SHP77 (cell line): ENCODE measurements at regions not wholly inside any gene's neighbourhood (a gene's known extent, or its start where the extent isn't known, plus 50 kb on each side); places are given as distances from the start of the nearest gene placed in this dataset.
A peak's percentile ranks its signal among the peaks of the same experiment; 100 is the strongest.

Experiments
- DNase-seq, 2 experiments: peaks; one replicate each; lab custom pipeline; 2025; lab: John Stamatoyannopoulos, UW

DNA sequence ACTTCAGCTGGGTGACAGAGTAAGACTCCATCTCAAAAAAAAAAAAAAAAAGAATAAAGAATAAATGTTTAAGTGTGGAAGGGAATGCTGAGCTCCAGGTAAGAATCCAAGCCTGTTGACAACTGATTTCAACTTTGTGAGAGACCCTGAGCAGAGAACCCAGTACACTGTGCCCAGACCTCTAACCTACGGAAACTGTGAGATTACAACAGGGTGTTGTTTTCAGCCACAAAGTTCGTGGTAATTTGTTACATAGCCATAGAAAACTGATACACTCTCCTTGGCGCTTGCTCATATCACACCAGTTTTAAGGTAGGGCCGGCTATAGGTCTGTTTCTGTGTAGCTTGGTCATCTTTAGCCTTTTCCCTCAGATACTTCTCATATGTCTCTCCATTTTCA, 98.4 kb upstream of the PAPOLG start:
- DNase-seq = no peak

DNA sequence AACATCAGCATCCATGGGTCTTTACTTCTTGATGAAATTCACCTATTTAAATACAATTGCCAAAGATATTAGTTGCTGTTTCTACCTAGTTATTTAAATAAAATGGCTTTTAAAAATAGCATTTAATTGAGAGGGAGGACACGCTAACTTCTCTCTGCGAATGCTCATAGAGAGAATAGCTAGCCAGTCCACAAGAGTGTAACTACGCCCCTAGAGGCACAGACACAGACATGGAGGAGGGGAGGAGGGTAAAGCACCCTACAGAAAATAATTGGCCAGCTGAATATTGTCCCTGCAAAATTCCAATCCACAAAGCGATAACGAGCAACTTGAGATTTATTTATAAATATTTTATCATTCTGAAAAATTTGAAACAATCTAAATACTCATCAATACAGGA, 97.0 kb upstream of the PAPOLG start:
- DNase-seq = peak in 1 of 2 experiments; percentile 17

DNA sequence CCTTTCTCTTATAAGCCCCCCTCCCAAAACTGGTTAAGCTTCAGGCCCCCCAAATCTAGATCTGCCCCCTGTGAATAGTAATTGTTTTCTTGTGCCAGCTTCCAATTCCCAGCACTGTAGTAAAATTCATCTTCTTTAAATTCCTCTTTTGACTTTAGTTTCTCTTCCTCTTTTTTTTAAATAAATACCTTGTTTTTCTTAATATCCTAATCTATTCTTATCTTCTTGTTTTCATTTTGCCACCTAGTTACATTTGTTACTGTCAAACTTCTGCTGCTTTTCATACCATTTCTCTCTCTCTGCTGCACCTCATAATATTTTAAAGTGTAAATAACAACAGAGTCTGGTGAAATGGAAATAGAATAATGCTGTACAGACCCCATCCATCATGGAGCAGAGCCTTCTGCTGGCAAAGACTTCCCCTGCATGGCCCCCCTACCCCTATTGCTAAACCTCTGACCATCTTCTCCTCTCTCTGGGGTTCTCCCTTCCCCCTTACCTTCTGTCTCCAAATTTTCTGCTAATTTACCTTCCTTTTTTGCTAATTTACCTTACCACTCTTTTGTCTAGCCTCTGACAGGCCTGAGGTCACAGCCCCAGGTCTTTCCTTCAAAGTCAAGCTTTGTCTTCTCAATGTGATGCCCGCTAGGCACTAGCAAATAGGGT, 94.9 kb upstream of the PAPOLG start:
- no peak for DNase-seq

DNA sequence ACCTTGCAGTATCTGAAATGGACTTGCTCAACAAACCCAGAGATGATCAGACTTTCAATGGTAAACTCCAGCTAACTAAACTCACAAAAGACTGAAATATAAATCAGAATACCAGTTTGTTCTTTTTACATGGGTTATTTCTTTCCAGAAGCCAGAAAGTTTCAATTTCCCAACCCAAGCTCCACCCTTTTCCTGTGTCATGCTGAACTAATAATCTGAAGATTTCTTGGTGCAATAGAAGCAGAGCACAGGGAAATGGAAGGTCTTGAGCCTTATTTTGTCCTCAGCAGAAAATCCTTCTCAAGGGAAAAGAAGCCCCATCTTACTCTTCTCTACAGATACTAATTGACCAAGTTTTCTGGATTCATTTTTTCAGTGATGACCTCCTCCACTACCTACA, 93.3 kb upstream of the PAPOLG start:
- DNase-seq = no peak

DNA sequence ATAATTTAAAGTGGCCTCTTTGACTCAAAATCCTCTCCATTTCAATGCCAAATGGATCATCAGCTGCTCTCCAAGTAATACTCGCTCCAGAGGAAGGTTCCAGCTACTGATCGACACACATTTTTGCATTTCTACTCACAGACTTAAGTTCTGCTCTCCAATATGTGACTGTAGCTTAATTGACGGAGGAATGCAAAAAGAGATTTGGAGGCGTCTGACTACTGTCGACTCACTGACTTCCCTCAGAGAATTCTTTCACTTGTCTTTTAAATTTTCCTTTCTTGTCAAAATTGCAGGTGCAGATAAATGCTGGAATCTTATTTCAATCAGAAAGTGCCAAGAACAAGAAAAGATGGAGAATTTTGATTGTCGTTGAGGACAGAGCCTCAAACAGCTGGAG, 84.1 kb upstream of the PAPOLG start:
- no peak for DNase-seq

DNA sequence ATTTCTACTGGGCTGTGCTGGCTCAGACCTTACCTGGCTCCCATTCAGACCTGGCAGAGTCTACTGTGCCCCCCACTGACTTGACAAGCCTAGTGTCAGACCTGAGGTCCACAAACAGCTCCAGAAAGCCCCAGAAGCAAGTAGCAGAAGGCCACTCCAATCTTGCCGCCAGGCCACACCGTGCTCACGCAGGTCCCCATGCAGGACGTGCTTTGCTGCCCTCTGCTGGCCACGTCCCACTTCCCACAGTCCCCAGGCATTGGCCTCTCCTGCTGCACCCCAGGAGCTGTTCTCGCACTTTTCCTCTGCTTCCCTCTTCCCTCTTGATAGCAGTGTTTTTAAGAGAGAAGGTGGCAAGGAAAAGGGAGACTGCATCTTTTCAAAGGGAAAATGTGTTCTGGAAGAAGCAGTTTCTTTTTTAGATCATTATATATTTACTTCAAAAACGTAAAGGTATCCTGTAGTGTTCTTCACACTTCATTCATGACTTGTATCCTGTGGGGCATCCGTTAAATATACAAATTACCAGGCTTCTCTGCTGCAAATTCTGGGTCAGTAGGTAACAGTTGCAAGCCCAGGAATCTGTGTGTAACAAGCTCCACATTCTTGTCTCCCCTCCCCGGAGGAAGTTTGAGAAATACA, 81.4 kb upstream of the PAPOLG start:
- peak; percentile 82 to 84 for DNase-seq

DNA sequence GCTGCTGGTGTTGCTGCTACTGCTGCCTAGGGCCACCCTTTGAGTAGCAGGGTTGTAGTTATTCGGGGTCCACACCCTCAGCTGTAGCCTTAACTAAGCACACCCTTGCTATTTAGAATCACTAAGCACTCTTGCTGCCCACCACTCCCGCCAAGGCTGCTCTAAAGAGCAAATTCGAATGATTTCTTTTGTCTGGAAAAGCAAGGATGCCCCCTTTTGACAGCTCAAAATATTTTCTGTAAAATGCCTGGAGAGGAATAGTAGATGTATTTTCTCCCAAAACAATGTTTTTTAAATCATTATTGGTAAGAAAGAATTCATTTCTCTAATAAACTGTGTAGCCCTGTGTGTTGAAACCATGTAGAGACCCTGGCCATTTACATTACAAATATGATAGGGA, 80.8 kb upstream of the PAPOLG start:
- no peak for DNase-seq

DNA sequence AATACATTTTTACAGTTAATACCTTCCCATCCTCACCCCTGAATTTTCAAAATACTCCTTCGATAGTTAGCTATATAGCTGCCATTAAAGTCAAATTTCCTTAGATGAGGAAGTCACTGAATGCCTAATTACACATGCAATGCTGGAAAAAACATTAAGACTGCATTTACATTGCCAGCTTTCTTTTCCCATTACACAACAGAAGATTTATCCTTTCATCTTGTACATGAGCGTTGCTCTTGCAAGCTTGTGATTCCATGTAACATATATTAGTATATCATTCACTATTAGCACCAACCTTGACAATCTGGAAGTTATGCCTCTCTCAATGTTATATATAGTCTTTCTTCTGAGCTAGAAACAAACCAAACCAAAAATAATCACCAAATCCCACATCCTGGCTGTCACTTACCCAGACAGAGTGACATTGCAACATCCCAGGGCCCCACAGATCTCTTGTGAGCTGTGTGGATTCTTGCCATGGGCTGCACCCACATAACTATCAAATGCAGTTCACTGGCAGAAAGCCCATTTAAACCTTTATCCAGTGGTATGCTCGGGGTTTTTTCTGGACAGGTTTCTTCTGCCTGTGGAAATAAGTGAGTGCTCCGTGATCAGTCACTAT, 79.2 kb upstream of the PAPOLG start:
- DNase-seq = no peak

DNA sequence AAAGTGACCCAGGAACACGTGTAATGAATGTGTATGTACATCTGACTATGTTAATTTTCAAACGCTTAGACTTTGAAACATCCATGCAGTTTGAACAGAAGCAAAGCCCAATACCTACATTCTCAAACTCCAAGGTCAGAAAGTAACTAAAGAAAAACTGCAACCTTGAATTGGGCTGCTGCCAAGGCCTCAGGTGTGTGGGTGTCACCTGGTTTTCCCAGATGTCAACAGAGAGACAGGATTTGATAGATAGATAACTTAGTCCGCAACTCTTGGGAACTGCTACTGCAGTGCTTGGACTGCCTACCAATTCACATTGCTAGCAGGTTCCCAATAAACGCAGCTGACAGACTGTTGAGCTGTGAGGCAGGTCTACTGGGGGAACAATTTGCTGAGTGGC, 78.7 kb upstream of the PAPOLG start:
- DNase-seq = no peak

DNA sequence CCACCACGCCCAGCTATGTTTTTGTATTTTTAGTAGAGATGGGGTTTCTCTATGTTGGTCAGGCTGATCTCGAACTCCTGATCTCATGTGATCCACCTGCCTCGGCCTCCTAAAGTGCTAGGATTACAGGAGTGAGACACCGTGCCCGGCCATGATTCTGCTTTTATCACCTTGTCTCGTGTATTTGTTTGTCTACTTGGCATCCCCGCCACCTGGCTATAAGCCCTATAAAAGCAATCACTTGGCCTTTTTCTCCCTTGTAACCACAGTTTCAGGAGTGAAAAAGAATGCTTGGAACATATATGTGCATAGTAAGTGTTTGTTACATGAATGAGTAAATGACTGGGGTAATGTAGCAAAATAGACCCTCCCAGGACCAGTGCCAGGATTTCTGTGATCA, 77.5 kb upstream of the PAPOLG start:
- no peak for DNase-seq

DNA sequence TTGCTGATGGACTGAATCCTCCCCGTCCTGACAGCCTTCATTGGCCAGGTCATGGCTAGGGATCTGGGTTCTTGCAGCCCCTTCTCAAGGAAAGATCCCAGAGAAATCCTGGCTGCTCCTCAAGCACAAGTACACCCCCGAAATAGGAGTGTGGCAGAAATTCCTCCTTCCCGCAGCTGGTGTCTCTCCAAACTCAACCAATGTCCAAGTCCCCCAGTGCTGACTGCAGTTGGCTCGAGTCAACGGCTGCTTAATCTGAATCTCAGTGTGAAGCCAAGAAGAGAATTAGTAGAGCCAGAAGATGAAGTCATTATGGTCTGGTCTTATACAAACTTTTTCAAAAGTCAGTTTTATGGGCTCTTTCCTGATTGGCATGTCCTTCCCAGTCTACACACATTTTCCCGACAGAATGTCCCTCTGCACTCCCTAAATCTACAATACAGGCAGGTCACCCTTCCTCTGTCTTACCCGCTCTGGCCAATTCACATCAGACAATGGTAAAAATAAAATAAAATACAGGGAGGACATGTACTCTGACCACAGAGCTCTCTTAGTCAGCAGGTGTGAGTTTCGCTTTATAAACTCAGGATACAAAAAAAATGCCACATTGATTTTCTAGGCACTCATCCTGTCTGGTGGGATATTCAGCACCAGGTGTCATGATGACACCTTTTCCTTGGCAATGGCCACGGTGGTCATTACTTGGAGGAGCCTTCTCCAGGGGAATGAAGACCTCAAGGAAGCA, 76.9 kb upstream of the PAPOLG start:
- no peak for DNase-seq

DNA sequence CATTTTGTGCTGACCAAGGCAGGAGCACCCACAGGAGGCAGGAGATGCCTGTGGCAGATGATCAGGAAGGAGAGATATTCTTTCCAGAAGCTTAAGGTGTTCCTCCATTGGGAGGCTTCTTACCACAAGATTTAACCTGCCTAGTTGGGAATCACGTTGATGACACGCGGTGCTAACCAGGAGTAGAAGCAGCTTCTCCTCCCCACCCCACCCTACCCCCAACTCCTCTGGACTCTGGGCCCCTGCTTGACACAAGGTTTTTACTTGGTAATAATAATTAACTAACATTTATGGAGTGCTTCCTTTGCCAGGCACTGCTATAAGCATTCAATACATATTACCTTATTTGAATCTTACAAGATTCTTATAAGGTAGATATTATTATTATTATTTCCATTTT, 62.5 kb upstream of the PAPOLG start:
- no peak for DNase-seq

DNA sequence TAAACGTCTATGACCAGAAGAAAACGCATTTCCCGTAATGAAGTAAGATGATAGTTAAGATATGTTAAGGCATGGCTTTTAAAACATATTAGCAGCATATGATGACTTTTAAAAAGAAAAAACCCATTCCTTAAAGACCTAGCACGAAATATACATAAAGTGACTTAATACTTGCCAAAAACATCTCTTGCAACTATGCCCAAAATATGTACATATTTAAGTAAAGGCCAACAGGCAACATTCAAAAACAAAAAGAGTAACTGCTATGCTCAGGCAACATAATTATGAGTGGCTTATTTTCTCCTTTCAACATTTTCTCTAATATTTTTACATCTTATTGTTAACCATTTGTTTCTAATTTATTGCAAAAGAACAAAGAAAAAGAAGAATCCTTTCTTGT, 60.3 kb upstream of the PAPOLG start:
- DNase-seq = no peak

DNA sequence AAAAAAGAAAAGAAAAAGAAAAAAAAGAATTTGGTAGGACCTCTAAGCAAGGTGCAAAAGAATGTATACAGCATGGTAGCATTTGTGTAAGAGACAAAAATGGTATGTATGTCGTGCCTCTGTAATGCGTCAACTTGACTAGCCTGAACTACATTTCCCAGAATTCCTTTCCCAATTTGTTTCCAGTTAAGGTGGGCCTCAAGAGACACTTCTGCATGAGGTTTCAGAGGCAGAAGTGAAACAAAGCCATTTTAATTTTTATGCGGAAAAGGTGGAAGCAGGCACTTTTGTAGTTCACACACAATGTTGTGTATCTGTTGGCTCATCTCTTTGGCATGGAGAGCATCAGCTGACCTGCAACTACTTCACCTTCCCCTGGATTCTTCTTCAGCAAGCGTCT, 56.5 kb upstream of the PAPOLG start:
- no peak for DNase-seq

DNA sequence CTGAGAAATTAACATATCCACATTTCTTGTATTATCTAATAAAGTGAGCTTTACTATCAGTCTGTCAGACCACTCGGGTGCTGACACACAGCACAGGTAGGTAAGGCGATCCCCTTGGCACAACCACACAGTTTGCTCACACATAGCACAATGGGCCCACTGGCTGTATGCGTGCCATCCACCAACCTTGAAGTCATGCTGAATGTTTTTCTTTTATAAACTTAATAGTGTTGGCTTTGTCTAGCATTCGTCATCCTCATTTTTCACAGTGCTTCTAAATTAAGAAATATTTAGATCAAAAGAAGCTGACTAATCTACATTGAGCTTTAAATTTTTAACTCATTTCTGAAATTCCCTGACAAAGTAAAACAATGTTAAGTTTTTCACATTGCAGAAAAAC, 50.0 kb upstream of the PAPOLG start:
- DNase-seq = no peak
